Ammon's horn (tissue), 1 donor: ENCODE measurements at regions not wholly inside any gene's neighbourhood (a gene's known extent, or its start where the extent isn't known, plus 50 kb on each side); places are given as distances from the start of the nearest gene placed in this dataset.

ENCODE experiments used
- DNase-seq: peaks from one replicate; pipeline ENCODE4 v3.0.0-alpha.2; 2016; ENCODE audit warnings: low spot score

DNA sequence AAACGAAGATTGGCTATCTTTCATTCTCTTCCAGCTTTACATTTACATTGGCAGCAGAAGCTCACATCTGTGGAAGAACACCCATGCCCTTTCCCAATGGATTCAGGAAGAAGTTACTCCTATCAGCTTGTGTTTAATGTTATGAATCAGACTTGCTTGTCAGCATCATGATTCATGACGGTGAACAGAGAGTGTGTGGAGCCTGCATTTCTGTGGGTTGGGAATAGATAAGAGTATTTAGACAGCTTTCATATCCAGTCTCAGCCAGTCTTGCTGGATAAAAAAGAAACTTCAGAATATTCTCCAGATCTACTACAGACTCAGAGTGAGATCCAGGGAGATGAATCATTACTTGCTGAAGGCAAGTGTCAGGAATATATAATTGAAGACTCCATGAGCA is 812.9 kb upstream of the ZNF608 start:
- peak; percentile 35 for DNase-seq

DNA sequence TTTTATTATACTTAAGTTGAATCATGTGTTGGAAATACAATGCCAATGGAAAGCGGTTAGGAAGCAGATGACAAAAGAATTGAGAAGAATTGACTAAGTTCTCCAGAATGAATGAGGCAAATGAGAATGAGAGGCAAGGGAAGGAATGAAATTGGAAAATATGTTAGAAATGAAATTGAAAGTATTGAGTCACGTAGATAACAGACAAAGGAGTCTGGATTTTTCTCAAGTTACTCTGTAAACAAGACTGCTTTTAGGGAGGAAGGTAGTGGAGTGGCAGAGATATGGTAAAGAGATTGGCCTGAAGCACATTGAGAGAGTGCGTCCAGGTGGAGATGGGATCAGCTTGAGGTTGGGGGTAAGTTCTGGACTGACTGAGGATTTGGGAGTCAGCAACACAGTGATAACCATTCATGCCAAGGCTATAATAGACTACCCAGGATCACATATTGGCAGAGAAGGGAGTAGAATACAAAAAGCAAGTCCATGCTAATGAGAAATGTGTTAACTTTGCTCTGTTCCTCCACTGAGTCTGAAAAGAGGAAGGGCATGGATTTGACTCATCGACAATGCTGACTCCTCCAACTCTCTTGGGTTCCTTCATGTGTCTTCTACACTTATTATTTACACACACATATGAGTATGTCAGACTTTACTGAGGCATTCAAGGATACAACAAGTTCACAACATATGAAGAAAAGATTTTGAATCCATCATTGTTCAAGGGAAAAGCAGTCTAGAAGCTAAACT is 814.2 kb upstream of the ZNF608 start:
- DNase-seq, result no peak

DNA sequence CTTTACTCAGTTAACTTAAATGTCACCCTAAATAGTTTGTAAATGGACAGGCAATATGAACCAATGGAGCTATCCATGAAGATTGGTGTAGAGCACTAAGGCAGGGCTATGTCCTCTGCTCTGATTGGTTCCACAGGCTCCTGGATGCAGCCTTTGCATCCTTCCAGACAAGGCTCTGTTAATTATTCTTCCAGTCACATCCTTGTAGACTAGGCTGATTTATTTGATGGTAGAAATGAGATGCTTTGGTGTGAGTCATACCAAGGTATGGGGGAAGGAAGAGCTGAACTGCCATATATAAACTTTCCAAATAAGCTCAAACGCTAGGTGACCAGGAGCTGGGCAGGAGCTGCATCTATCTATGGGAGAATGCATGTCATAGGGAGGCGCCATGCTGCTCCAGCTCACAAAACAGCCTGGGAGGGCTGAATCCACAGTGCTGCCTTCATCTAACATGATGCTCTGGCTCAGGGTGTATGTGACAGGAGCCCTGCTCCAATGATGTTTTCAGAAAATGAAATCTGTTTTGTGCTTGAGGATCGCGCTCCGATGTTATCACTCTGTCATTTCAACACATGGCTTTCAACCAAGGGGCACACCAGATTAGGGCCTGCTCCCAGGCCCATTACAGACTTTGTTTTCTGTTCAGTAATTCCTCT is 818.0 kb upstream of the ZNF608 start:
- DNase-seq, result no peak

DNA sequence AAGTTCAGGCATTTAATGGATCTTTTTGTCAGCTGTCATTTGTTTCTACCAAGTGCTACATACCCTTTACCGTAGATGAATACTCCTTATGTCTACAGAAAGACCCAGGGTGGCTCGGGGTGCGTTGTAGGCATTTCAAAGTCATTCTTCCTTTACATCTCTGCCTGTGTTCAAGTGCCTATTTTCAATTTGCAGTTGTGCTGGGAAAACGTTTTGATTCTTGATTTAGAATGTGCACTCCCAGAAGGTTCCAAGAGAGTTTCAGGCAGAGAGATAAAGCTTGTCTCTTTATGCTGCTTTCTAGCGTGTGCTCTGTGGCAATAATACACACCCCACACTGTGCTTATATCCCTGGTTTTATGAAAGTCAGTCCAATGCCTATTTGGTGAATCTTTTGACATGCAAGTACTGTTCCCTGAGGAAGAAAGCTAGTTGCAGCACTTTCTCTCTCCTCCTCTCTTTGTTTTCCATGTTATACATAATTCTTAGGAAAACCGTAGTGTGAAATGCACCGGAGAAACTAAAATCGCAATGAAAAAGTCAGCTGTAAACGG is 828.1 kb upstream of the ZNF608 start:
- DNase-seq, result no peak

DNA sequence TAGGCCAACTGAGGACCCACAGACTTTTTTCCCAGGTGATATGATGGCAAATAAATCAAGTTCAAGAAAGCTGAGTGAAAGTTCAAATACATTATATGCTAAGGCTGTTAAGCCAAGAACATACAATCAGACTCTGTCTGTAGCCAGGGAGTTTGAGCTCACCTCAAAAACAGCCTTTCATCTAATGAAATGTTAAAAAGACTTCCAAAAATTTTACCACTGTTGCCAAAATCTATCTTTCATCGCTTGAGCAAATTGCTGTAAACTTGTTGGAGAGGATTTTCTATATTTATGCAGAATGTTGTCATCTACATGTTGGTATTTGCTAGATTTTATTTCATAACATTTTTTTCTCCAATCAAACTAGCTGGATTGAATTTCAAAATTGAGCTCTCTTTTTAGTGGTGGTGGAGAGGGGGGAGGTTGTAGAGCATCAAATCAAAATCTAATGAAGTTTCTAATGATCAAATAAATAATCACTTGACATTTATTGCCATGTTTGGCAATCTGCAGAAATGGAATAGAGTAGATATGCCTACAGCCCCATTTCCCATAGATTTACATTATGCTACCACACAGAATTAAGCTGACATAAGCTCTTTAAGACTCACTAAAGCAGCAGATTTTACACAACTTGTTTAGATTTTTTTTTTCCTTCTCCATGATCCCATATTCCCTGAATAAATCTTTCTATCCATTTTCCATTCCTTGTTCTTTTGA is 828.9 kb upstream of the ZNF608 start:
- no peak for DNase-seq

DNA sequence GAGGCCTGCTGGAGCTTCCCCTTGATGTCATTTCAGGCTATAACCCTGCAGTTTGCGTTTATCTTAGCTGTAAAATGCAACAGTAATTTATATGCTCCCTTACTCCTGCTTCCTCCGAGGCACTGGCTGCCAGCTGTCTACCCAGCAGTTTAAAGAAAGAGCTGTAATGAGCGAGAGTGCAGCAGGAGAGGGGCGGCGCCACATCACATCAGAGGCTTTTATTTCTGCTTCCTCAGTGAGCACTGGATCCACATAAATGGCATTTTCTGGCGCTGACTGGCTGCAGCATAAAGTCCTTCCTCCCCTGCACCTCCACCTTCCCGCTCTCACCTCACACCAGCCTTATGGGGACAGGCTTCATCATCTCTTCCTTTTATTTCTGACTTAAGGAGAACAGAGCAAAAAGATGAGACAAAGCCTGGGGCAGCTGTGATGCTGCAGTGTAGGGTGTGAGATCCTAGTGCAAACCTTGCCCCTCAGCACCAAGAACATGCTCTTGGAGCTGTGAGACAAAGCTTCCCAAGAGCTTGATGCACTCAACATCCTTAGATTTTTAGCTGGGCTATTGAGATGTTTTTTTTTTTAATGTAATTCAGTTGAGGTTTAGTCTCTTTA is 829.6 kb upstream of the ZNF608 start:
- DNase-seq, result peak; percentile 84

DNA sequence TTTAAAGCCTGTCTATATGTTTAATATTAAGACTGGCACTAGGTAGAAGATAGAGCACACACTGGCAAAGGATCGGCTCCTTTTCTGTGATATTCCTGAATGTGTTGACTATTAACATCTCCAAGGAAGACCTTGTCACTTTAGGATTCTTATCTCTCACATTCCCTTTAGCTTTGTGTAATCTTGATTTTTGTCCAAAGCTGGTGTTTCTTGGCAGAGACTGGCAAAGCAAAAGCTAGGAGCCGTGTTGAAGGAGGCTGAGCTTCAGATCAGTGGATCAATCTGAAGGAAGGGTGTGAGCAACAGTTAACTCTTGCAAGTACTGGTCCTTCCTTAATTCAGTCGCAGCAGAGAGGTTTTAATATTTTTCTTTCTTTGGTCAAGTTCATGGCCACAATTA is 830.4 kb upstream of the ZNF608 start:
- DNase-seq, result no peak

DNA sequence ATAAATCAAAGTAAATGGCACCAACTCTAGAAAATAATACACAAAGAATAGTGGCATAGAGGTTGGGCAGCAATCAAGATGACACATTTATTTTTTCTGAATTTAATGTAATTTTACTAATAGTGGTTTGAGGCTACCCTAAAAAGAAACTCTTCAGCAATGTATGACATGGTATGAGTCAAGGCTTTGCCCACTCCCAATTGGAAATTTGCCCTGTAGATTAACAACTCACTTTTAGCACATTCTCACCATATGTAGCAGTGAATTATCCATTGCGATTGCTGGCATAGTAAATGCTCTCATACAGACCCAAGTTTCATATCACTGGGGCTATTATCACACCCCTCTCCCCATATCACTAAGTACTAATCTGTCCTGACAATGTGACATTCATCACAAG is 832.1 kb upstream of the ZNF608 start:
- no peak for DNase-seq

DNA sequence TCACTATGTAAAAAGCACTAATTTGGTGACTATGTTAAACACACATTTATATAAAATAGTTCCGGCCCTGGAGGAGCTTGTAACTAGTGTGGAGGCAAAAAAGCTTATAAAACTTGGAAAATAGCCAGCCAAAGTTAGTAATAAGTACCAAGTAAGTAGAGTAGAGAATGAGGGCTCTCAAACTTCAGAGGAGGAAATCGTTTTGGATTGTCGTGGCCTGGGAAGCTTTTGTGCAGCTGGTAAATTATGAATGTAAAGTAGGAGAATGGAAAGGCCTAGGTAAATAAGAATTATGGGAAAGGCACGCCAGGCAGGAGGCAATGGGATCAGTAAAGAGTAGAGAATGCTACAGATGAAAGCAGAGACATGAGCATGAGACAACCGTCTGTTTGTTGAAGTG is 832.7 kb upstream of the ZNF608 start:
- no peak for DNase-seq

DNA sequence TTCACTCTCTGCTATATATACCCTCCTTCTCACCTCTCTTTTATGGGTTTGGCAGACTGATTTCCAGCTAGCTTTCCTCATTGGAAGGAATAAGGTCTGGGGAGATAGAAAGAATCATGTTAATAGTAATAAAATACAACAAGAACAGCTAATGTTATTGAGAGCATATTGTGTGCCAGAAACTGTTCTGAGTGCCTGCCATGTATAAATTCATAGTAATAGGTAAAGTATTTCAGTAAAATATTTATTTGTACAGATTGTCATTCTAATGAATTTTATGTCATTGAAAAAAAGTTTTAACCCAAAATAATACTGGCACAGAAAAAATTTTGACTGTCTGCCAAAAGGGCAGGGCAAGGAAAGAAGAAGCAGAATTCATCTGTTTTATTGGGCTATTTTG is 834.9 kb upstream of the ZNF608 start:
- DNase-seq, result no peak

DNA sequence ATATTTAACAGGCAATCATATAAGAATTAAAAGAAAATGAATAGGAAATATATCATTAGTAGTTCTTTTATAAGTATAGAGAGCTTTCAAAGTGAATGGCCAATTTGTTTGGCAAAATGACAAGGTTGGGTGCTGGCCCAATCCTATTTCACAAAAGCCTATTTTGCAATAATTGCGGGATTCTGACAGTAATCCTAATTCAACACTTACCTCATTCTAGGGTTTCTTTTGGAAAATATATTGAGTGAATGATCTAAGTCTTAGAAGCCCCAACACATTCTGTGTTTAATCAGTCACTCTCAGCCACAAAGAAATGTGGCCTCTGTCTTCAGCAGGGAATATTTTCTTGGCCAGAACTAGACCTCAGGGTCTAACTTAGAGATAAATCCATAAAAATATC is 835.9 kb upstream of the ZNF608 start:
- DNase-seq, result no peak

DNA sequence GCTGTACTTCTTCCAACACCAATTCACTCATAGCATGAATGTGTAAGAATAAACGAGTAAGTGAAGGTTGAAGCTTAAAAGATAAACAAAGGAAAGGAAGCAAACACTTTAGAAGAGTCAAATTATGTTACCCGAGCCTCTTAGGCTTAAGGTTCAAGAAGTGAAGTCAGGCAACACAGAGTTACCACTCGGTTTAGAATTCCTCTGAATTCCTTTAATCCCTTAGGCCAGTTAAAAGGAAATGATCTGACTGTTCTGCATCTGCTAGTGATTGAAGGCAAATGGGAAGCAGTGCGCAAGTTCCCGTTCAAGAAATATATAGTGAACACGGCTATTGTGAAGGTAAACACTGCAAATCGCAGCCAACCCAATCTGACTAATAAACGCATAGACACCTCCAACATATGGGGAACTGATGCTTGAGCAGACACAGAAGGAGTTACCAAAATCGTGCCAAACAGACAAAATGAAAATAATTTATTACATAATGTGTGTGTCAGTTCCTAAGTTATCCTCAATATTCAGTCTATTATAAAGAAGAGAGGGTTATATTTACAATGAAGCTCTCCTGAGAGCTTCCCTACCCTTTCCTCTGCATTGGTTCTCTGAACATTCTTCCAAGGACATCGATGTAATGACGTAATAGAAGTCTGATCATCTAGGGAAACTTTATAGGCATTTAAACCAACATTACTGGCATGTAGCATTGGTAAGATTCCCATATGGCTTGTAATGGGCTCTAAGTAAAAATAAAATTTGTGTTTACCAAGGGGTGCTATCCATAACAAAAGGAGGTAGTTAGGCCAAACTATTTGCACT is 837.1 kb upstream of the ZNF608 start:
- DNase-seq, result no peak

DNA sequence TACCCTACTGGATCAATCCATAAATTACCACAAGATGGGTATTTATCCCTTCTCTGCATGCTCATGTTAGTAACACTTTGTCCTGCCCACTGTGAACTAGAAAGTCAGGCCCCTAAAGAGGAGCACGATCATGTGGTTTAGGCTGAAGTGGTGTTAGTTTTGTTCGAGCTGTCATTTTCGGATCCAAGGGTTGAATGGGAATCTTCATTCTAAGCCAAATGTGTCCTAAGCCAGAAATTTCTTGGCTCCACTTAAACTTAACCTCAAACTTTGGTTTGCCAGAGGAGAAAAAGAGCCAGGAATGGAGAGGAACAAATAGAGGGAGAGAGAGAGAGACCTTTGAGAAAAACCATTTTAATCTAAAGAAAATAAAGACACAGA is 837.7 kb upstream of the ZNF608 start:
- DNase-seq, result peak; percentile 47

DNA sequence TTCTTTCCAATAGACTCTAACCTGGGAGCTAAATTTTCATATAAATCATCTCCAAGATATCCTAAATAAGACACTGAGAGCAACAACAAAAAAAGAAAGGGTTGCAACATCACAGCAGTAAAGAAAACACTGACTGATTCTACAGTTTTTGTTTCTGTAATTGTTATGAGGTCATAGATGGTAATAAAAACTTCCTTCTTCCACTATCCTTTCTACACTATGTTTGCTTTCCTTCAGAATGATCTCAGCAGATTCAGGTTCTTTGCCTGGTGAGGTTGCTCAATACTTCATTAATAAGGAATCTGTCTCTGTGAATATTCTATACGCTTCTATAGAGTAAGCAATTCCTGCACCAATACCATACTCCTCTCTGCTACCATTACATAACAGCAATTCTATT is 835.6 kb upstream of the GRAMD2B start:
- DNase-seq, result no peak

DNA sequence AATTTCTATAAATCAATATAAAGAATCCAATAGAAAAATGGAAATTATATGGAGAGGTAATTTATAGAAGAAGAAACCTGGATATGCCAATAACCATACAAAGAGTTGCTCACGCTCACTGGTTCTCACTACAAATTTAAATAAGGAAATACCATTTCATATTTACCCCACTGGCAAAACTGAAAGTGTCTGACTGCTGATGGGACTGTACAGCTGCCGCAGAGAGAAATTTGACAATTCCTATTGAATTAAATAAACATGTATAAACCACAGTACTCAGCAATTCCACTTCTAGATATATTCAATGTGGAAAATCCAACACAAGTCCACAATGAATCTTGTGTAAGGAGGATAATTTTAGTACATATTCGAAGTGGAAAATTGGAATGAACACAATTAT is 830.4 kb upstream of the GRAMD2B start:
- DNase-seq, result no peak

DNA sequence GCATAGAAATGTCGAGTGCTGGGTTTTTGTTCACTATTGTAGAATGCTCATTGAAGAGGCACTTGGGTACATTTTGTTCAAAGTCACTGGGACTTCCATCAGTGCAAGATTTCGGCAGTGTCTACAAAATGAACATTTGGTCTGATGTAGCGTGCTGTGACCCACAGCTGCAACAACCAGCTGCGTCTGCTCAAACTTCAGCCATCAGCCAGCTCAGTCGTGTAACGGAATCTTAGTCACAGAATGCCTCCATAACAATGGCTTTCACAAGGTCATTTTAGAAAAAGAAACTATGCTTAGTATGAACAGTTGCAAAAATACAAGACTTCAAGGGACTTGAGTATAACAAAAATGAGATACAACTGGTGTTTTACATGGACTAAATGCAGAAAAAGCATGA is 828.1 kb upstream of the GRAMD2B start:
- DNase-seq, result peak; percentile 80

DNA sequence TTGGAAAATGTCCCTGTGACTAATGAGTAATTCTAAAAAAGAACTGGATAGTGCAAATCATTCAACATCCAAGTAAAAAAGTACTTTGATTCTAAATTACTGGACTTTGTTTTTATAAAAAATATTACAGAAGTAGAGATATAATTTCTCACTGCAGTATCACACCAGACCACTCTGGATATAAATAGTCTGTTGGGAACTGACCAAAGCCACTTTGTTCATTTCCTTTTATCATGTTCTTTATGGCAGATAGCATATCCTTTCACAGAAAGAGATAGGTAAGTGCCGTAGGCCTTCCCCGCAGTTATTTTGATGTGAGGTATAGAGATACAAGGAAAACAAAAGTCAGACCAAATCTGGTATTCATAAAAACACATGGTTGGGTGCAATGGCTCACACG is 827.4 kb upstream of the GRAMD2B start:
- no peak for DNase-seq

DNA sequence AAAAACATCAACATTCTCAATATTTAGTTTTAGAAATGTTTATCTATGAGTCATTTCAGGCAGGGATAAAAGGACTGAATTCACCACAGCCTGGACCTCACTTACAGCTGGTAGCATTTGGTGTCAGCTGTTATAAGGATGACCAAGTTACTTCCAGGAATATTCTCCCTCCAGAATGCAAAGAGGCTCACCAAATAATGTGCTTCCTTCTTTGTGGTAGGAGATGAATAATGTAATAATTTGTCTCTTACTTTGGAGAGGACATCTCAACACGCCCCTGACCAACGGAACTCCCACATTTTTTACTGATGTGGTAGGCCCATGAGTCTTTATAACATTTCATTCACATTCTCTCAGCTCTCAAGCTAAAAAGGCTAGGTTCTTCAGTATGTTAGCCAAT is 825.9 kb upstream of the GRAMD2B start:
- no peak for DNase-seq

DNA sequence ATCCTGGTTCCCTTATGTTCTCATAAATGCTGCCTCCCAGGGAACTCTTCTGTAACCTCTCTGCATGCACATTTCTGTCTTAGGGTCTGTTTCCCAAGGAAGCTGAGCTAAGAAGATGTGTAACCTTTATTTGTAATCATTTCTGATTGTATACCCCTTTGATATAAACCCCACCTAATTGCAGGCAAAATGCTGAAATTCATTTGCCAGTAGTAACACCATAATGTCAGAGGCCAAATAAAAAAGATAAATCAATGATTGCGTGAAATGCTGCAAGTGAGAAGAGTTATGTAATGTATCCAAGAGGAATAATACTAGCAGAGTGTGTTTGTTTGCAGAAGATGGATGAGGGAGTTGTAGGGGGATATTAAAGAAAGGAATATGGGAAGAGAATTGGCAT is 822.6 kb upstream of the GRAMD2B start:
- no peak for DNase-seq

DNA sequence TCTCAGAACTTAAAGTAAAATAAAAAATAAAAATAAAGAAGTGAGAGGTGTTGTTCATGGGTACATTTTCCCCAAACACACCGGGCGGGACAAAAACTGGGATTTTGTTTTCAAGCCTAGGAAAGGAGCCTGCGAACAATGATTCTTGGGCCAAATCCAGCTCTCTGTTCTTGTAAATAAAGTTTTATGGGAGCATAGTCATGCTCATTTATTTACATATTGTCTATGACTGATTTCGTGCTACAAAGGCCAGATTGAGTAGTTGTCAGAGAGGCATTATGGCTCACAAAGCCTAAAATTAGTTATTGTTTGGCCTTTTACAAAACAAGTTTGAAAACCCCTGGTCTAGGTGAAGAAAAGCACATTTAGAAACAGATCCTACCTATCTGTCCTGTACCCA is 821.0 kb upstream of the GRAMD2B start:
- DNase-seq, result no peak

DNA sequence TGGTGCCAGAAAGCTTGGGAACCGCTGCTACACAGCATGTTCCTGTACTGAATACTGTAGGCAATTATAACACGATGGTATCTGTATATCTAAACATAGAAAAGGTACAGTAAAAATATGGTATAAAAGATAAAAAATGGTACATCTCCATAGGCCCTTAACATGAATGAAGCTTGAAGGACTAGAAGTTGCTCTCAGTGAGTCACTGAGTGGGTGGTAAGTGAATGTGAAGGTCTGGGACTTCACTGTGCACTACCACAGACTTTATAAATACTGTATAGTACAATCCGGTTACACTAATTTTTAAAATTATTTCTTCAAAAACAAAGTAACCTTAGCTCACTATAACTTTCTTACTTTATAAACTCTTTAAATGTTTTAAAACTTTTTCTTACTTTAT is 819.9 kb upstream of the GRAMD2B start:
- no peak for DNase-seq

DNA sequence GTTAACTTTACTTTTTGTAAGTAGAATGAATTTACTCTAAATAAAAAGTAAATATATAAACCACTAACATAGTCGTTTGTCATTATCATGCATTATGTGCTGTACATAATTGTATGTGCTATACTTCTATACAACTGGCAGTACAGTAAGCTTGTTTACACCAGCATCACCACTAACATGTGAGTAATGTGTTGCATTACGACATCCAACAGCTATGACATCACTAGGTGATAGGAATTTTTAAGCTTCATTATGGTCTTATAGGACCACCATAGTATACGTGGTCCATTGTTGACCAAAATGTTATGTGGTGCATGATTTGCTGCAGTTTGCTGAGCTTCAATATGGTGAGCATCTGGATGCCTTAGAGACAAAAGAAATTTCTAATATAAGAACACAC is 819.1 kb upstream of the GRAMD2B start:
- no peak for DNase-seq
